ENCODE measurements at regions not wholly inside any gene's neighbourhood (a gene's known extent, or its start where the extent isn't known, plus 50 kb on each side); places are given as distances from the start of the nearest gene placed in this dataset.

GRCh38 chr2:9770308-9771100 is 72.8 kb upstream of the TAF1B start:
- DNase-seq = peak in 2 of 4 donors; percentile 79 to 82
- no peaks in the 10 kb centered on the region for H3K9me3 ChIP-seq
- TF ChIP-seq CTCF (IDR thresholded peaks at IDR 0.05) = peak; percentile 49 to 53
- no peaks in the 10 kb centered on the region for H3K27me3 ChIP-seq
- H3K36me3 ChIP-seq = no peaks in the 10 kb centered on the region
- H3K27ac ChIP-seq = no peak overlapping the region
- intact Hi-C loops (cut with DNase I) = no loop called here
- H3K4me3 ChIP-seq = no peak overlapping the region
- ATAC-seq = peak; percentile 75
- peaks cover 3 to 15% of the 10 kb centered on the region in 2 donors for H3K4me1 ChIP-seq

GRCh38 chr2:9771101-9771449 is 72.2 kb upstream of the TAF1B start:
- intact Hi-C loops (cut with DNase I) = no loop called here
- Histone ChIP-seq H3K36me3 (no peaks in the 10 kb centered on the region), H3K9me3 (no peaks in the 10 kb centered on the region), H3K27ac (no peak overlapping the region), H3K4me1 (peaks cover 3 to 15% of the 10 kb centered on the region in 2 donors), H3K4me3 (no peak overlapping the region), H3K27me3 (no peaks in the 10 kb centered on the region)
- no peak for ATAC-seq
- no peak for TF ChIP-seq CTCF (IDR thresholded peaks at IDR 0.05)
- no peak for DNase-seq

- Histone ChIP-seq H3K27ac (no peak overlapping the region), H3K9me3 (no peaks in the 10 kb centered on the region), H3K4me1 (peaks cover 3 to 15% of the 10 kb centered on the region in 2 donors), H3K27me3 (no peaks in the 10 kb centered on the region), H3K4me3 (no peak overlapping the region), H3K36me3 (no peaks in the 10 kb centered on the region)
- TF ChIP-seq CTCF (IDR thresholded peaks at IDR 0.05) = no peak
- ATAC-seq (peak; percentile 9), DNase-seq (peak in 2 of 4 donors; percentile 51 to 70)
- intact Hi-C loops (cut with DNase I) = no loop called here
These were observed 71.7 kb upstream of the TAF1B start for GRCh38 chr2:9771481-9772017.

GRCh38 chr2:9772035-9772998 is 71.0 kb upstream of the TAF1B start:
- Histone ChIP-seq H3K27ac (no peak overlapping the region), H3K36me3 (no peaks in the 10 kb centered on the region), H3K9me3 (no peaks in the 10 kb centered on the region), H3K4me1 (peaks cover 3 to 15% of the 10 kb centered on the region in 2 donors), H3K4me3 (no peak overlapping the region), H3K27me3 (no peaks in the 10 kb centered on the region)
- intact Hi-C loops (cut with DNase I) = no loop called here
- ATAC-seq (no peak), DNase-seq (no peak)
- no peak for TF ChIP-seq CTCF (IDR thresholded peaks at IDR 0.05)

Data from left lung (tissue), 4 donors.